HepG2 (cell line): ENCODE measurements at regions not wholly inside any gene's neighbourhood (a gene's known extent, or its start where the extent isn't known, plus 50 kb on each side); places are given as distances from the start of the nearest gene placed in this dataset.

Source experiments
- ARID3A ChIP-seq: IDR thresholded peaks from 2 replicates; pipeline ENCODE4 v1.6.1; 2012; ENCODE audit warnings: low read depth, low read length, improper control_type of control experiment
- CEBPG ChIP-seq: IDR thresholded peaks from 2 replicates; pipeline ENCODE4 v1.6.1; 2016
- CENPT ChIP-seq: sonication (generic); formaldehyde crosslinking; IDR thresholded peaks from 2 replicates; pipeline ENCODE4 v1.8.0; 2022; ENCODE audit warnings: low read depth, mild to moderate bottlenecking, moderate library complexity, missing genetic modification reagents
- GMEB1 ChIP-seq: sonication (generic); formaldehyde crosslinking; IDR thresholded peaks from 2 replicates; pipeline ENCODE4 v1.5.1; 2020; ENCODE audit warnings: missing genetic modification reagents, mild to moderate bottlenecking, borderline replicate concordance
- HDAC1 ChIP-seq: sonication (generic); formaldehyde crosslinking; IDR thresholded peaks from 2 replicates; pipeline ENCODE4 v1.5.1; 2020; ENCODE audit warnings: mild to moderate bottlenecking, missing genetic modification reagents
- HMG20B ChIP-seq: conservative IDR thresholded peaks from 2 replicates; pipeline ENCODE4 v1.6.1; 2016; ENCODE audit warnings: missing genetic modification reagents, missing compliant biosample characterization
- HMGXB3 ChIP-seq: sonication (generic); formaldehyde crosslinking; IDR thresholded peaks from 2 replicates; pipeline ENCODE4 v1.4.0; 2020; ENCODE audit warnings: missing genetic modification reagents, borderline replicate concordance
- MAFF ChIP-seq: IDR thresholded peaks from 2 replicates; pipeline ENCODE4 v1.6.1; 2011; ENCODE audit warnings: low read depth, low read length, improper control_type of control experiment
- NFE2L2 ChIP-seq: fragments of 150-350 bp; IDR thresholded peaks from 2 replicates; pipeline ENCODE4 v1.6.1; 2014; ENCODE audit warnings: low read length
- NFRKB ChIP-seq: fragments of 450-650 bp; IDR thresholded peaks from 2 replicates; pipeline ENCODE4 v1.6.1; 2017
- POGK ChIP-seq: sonication (generic); formaldehyde crosslinking; conservative IDR thresholded peaks from 2 replicates; pipeline ENCODE4 v1.8.0; 2022; ENCODE audit warnings: mild to moderate bottlenecking, moderate library complexity, missing genetic modification reagents
- POLR2G ChIP-seq: fragments of 200-400 bp; formaldehyde crosslinking; IDR thresholded peaks from 2 replicates; pipeline ENCODE4 v1.6.1; 2018; ENCODE audit warnings: mild to moderate bottlenecking, low read depth, low read length, moderate library complexity
- YY1 ChIP-seq: IDR thresholded peaks from 2 replicates; pipeline ENCODE4 v1.6.1; 2011; ENCODE audit warnings: low read length, low read depth, moderate library complexity, mild to moderate bottlenecking; ENCODE audit not compliant: insufficient read depth, insufficient replicate concordance
- ZNF230 ChIP-seq: sonication (generic); formaldehyde crosslinking; IDR thresholded peaks from 2 replicates; pipeline ENCODE4 v1.4.0; 2020; ENCODE audit warnings: mild to moderate bottlenecking, missing genetic modification reagents
- ZNF33A ChIP-seq: sonication (generic); formaldehyde crosslinking; IDR thresholded peaks from 2 replicates; pipeline ENCODE4 v1.5.1; 2020; ENCODE audit warnings: missing genetic modification reagents, mild to moderate bottlenecking, moderate library complexity, borderline replicate concordance
- ZNF382 ChIP-seq: sonication (generic); formaldehyde crosslinking; IDR thresholded peaks from 2 replicates; pipeline ENCODE4 v1.5.0; 2020; ENCODE audit warnings: missing genetic modification reagents, mild to moderate bottlenecking, borderline replicate concordance
- ZNF446 ChIP-seq: sonication (generic); formaldehyde crosslinking; IDR thresholded peaks from 2 replicates; pipeline ENCODE4 v1.5.0; 2020; ENCODE audit warnings: mild to moderate bottlenecking, missing genetic modification reagents
- ZNF451 ChIP-seq: sonication (generic); formaldehyde crosslinking; IDR thresholded peaks from 2 replicates; pipeline ENCODE4 v1.5.0; 2020; ENCODE audit warnings: mild to moderate bottlenecking, missing genetic modification reagents
- ZNF460 ChIP-seq: sonication (generic); formaldehyde crosslinking; IDR thresholded peaks from 2 replicates; pipeline ENCODE4 v1.5.1; 2020; ENCODE audit warnings: missing genetic modification reagents, mild to moderate bottlenecking, borderline replicate concordance
- ZNF556 ChIP-seq: sonication (generic); formaldehyde crosslinking; IDR thresholded peaks from 2 replicates; pipeline ENCODE4 v1.4.0; 2020; ENCODE audit warnings: mild to moderate bottlenecking, missing genetic modification reagents, borderline replicate concordance
- ZNF703 ChIP-seq: sonication (generic); formaldehyde crosslinking; IDR thresholded peaks from 2 replicates; pipeline ENCODE4 v1.5.1; 2020; ENCODE audit warnings: missing genetic modification reagents, mild to moderate bottlenecking, moderate library complexity, borderline replicate concordance

- no peak for TF ChIP-seq HMGXB3 (CRISPR knock-in tag)
- no peak for TF ChIP-seq ZNF556 (CRISPR knock-in tag)
- no peak for TF ChIP-seq ZNF451 (CRISPR knock-in tag)
- TF ChIP-seq HDAC1 (CRISPR knock-in tag): no peak
- TF ChIP-seq YY1: no peak
- TF ChIP-seq ARID3A: no peak
- TF ChIP-seq NFE2L2: no peak
- no peak for TF ChIP-seq NFRKB
- no peak for TF ChIP-seq ZNF230 (CRISPR knock-in tag)
- TF ChIP-seq POGK (CRISPR knock-in tag): no peak
- TF ChIP-seq ZNF33A: no peak
- TF ChIP-seq ZNF382 (CRISPR knock-in tag): no peak
- TF ChIP-seq ZNF460 (CRISPR knock-in tag): no peak
- no peak for TF ChIP-seq ZNF703
- TF ChIP-seq HMG20B: no peak
- no peak for TF ChIP-seq ZNF446 (CRISPR knock-in tag)
- no peak for TF ChIP-seq GMEB1 (CRISPR knock-in tag)
- no peak for TF ChIP-seq POLR2G
- TF ChIP-seq CEBPG (CRISPR knock-in tag): peak; percentile 96
- no peak for TF ChIP-seq MAFF
- no peak for TF ChIP-seq CENPT (CRISPR knock-in tag)
Measured at GRCh38 chr3:194069421-194070219, 66.3 kb upstream of the HES1 start (continued).
